SU-DHL-6 (cell line): ENCODE measurements at regions not wholly inside any gene's neighbourhood (a gene's known extent, or its start where the extent isn't known, plus 50 kb on each side); places are given as distances from the start of the nearest gene placed in this dataset.

Source experiments
- H2AFZ ChIP-seq: fragments of 200-600 bp; sonication (generic); 2 replicates; pipeline ENCODE4 v1.6.1; 2014; ENCODE audit warnings: low read depth, mild to moderate bottlenecking, moderate library complexity, mixed read lengths, antibody characterized with exemption, low read length; ENCODE audit not compliant: severe bottlenecking
- H3F3A ChIP-seq: fragments of 200-600 bp; shearing (Covaris generic); 2 replicates; pipeline ENCODE4 v1.6.0; 2016; ENCODE audit warnings: antibody characterized with exemption, mild to moderate bottlenecking; ENCODE audit not compliant: insufficient read depth
- H3K27ac ChIP-seq: fragments of 200-600 bp; sonication (generic); 2 replicates; pipeline ENCODE4 v1.5.1; 2016; ENCODE audit warnings: low read depth, mild to moderate bottlenecking, low read length, moderate library complexity, mixed read lengths
- H3K27me3 ChIP-seq: fragments of 200-600 bp; sonication (generic), shearing (Covaris generic); 2 replicates; pipeline ENCODE4 v1.6.0; 2014; ENCODE audit warnings: mild to moderate bottlenecking, low read length
- H3K36me3 ChIP-seq: fragments of 200-600 bp; sonication (generic); 2 replicates; pipeline ENCODE4 v1.6.1; 2014; ENCODE audit warnings: mild to moderate bottlenecking, low read length, mixed read lengths
- H3K4me2 ChIP-seq: fragments of 300-600, 200-600 bp; shearing (Covaris generic), sonication (generic); 2 replicates; pipeline ENCODE4 v1.6.0; 2014; ENCODE audit warnings: low read length, low read depth, mild to moderate bottlenecking; ENCODE audit not compliant: poor library complexity, severe bottlenecking
- H3K4me3 ChIP-seq: fragments of 200-600 bp; sonication (generic); 2 replicates; pipeline ENCODE4 v1.5.1; 2014; ENCODE audit warnings: antibody characterized with exemption, low read length, mild to moderate bottlenecking, mixed read lengths; ENCODE audit not compliant: insufficient read depth, poor library complexity, severe bottlenecking
- H3K79me2 ChIP-seq: fragments of 200-600 bp; sonication (generic); 2 replicates; pipeline ENCODE4 v1.6.1; 2014; ENCODE audit warnings: mild to moderate bottlenecking, low read length, moderate library complexity; ENCODE audit not compliant: insufficient read depth
- H3K9ac ChIP-seq: fragments of 200-600 bp; sonication (generic); 2 replicates; pipeline ENCODE4 v1.7.0; 2014; ENCODE audit warnings: mild to moderate bottlenecking, low read length
- H3K9me2 ChIP-seq: fragments of 200-600 bp; sonication (generic); replicated peaks from 2 replicates; pipeline ENCODE4 v1.6.1; 2014; ENCODE audit warnings: low read length; ENCODE audit not compliant: insufficient read depth
- H3K9me3 ChIP-seq: fragments of 200-600 bp; sonication (generic); 2 replicates; pipeline ENCODE4 v1.6.1; 2014; ENCODE audit warnings: low read length, mixed read lengths; ENCODE audit not compliant: insufficient read depth
- H4K20me1 ChIP-seq: fragments of 200-600 bp; sonication (generic); 2 replicates; pipeline ENCODE4 v1.6.1; 2014; ENCODE audit warnings: low read depth, mild to moderate bottlenecking, antibody characterized with exemption, low read length, moderate library complexity, mixed read lengths
- EZH2phosphoT487 ChIP-seq: fragments of 200-600 bp; sonication (generic), shearing (Covaris generic); conservative IDR thresholded peaks from 2 replicates; pipeline ENCODE4 v1.6.1; 2018; ENCODE audit warnings: mild to moderate bottlenecking, antibody characterized with exemption, low read length, moderate library complexity, mixed read lengths
- TF ChIP-seq, protein P1 (sequence below): fragments of 200-600 bp; sonication (generic); IDR thresholded peaks from one replicate; pipeline ENCODE4 v1.5.1; 2017; ENCODE audit warnings: antibody characterized with exemption, mild to moderate bottlenecking, low read length, moderate library complexity; ENCODE audit not compliant: insufficient read depth, poor library complexity, severe bottlenecking

GRCh38 chr14:86943391-86944365, 1049.3 kb downstream of the GALC start:
- Histone ChIP-seq H3K36me3 (no peaks in the 10 kb centered on the region), H4K20me1 (no peaks in the 10 kb centered on the region), H3K27ac (no peak overlapping the region), H3F3A (no peaks in the 10 kb centered on the region), H3K9ac (no peak overlapping the region), H2AFZ (no peak overlapping the region), H3K4me3 (no peak overlapping the region), H3K9me2 (no peaks in the 10 kb centered on the region), H3K27me3 (no peaks in the 10 kb centered on the region), H3K4me2 (no peak overlapping the region), H3K9me3 (no peaks in the 10 kb centered on the region), H3K79me2 (no peaks in the 10 kb centered on the region)
- no peak for TF ChIP-seq EZH2phosphoT487
- TF ChIP-seq, protein P1, sequence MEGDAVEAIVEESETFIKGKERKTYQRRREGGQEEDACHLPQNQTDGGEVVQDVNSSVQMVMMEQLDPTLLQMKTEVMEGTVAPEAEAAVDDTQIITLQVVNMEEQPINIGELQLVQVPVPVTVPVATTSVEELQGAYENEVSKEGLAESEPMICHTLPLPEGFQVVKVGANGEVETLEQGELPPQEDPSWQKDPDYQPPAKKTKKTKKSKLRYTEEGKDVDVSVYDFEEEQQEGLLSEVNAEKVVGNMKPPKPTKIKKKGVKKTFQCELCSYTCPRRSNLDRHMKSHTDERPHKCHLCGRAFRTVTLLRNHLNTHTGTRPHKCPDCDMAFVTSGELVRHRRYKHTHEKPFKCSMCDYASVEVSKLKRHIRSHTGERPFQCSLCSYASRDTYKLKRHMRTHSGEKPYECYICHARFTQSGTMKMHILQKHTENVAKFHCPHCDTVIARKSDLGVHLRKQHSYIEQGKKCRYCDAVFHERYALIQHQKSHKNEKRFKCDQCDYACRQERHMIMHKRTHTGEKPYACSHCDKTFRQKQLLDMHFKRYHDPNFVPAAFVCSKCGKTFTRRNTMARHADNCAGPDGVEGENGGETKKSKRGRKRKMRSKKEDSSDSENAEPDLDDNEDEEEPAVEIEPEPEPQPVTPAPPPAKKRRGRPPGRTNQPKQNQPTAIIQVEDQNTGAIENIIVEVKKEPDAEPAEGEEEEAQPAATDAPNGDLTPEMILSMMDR, result no peak

GRCh38 chr14:86942936-86943335, 1050.0 kb downstream of the GALC start:
- TF ChIP-seq, protein P1, result no peak
- TF ChIP-seq EZH2phosphoT487, result no peak
- no peaks in the 10 kb centered on the region for H4K20me1 ChIP-seq

GRCh38 chr14:86940106-86940505, 1052.9 kb downstream of the GALC start:
- Histone ChIP-seq H3K27me3 (no peaks in the 10 kb centered on the region), H3K4me2 (no peak overlapping the region), H3K4me3 (no peak overlapping the region), H2AFZ (no peak overlapping the region), H3K36me3 (no peaks in the 10 kb centered on the region), H4K20me1 (no peaks in the 10 kb centered on the region), H3K27ac (no peak overlapping the region), H3K9me2 (no peaks in the 10 kb centered on the region), H3F3A (no peaks in the 10 kb centered on the region), H3K9ac (no peak overlapping the region), H3K9me3 (no peaks in the 10 kb centered on the region), H3K79me2 (no peaks in the 10 kb centered on the region)
- no peak for TF ChIP-seq EZH2phosphoT487
- TF ChIP-seq, protein P1, result no peak

More at GRCh38 chr14:86942936-86943335, 1050.0 kb downstream of the GALC start:
- no peak overlapping the region for H3K27ac ChIP-seq
- H3K79me2 ChIP-seq, result no peaks in the 10 kb centered on the region
- no peak overlapping the region for H3K4me3 ChIP-seq
- no peak overlapping the region for H3K4me2 ChIP-seq
- no peaks in the 10 kb centered on the region for H3K27me3 ChIP-seq
- no peaks in the 10 kb centered on the region for H3K9me3 ChIP-seq
- H3K36me3 ChIP-seq, result no peaks in the 10 kb centered on the region
- H3F3A ChIP-seq, result no peaks in the 10 kb centered on the region
- H3K9me2 ChIP-seq, result no peaks in the 10 kb centered on the region
- H3K9ac ChIP-seq, result no peak overlapping the region
- H2AFZ ChIP-seq, result no peak overlapping the region
